H1 (cell line): ENCODE measurements at regions not wholly inside any gene's neighbourhood (a gene's known extent, or its start where the extent isn't known, plus 50 kb on each side); places are given as distances from the start of the nearest gene placed in this dataset.

Experiments
- ASH2L ChIP-seq: fragments of 200-600, 300-600 bp; sonication (generic); IDR thresholded peaks from one replicate; pipeline ENCODE4 v1.7.1; 2017; ENCODE audit warnings: low read length
- BACH1 ChIP-seq: IDR thresholded peaks from 2 replicates; pipeline ENCODE4 v1.6.1; 2012; ENCODE audit warnings: low read length, improper control_type of control experiment
- BCL11A ChIP-seq, 2 experiments: IDR thresholded peaks; one replicate each; pipeline ENCODE4 v1.6.1; 2011; ENCODE audit warnings: low read depth in 2 of 2, low read length in 2 of 2, mild to moderate bottlenecking in 2 of 2
- CHD7 ChIP-seq: fragments of 300-600 bp; sonication (generic); IDR thresholded peaks from 2 replicates; pipeline ENCODE4 v1.7.1; 2012; ENCODE audit warnings: low read length, moderate library complexity, mild to moderate bottlenecking, inconsistent platforms; ENCODE audit not compliant: insufficient replicate concordance
- CTBP2 ChIP-seq: IDR thresholded peaks from 2 replicates; pipeline ENCODE4 v1.7.0; 2011; ENCODE audit warnings: borderline replicate concordance, mild to moderate bottlenecking, moderate library complexity, mixed read lengths, low read length; ENCODE audit not compliant: insufficient read depth, insufficient read length
- GABPA ChIP-seq: IDR thresholded peaks from 2 replicates; pipeline ENCODE4 v1.6.1; 2011; ENCODE audit warnings: mild to moderate bottlenecking, low read length, moderate library complexity, borderline replicate concordance; ENCODE audit not compliant: insufficient read depth
- NANOG ChIP-seq: IDR thresholded peaks from 2 replicates; pipeline ENCODE4 v1.6.1; 2011; ENCODE audit warnings: low read length, low read depth, mild to moderate bottlenecking, inconsistent platforms; ENCODE audit not compliant: insufficient read depth, poor library complexity, severe bottlenecking
- POLR2A ChIP-seq, 2 experiments: IDR thresholded peaks; 1 replicate in 1 of 2; 2 replicates in 1 of 2; pipeline ENCODE4 v1.6.1; 2011; ENCODE audit warnings: low read depth in 2 of 2, low read length in 2 of 2, mild to moderate bottlenecking in 2 of 2; ENCODE audit errors: control extremely low read depth in 1 of 2
- RXRA ChIP-seq: IDR thresholded peaks from 2 replicates; pipeline ENCODE4 v1.6.1; 2011; ENCODE audit warnings: low read depth, mild to moderate bottlenecking, low read length, moderate library complexity; ENCODE audit not compliant: insufficient read depth
- SP1 ChIP-seq: IDR thresholded peaks from 2 replicates; pipeline ENCODE4 v1.6.1; 2011; ENCODE audit warnings: low read depth, low read length
- SP2 ChIP-seq: IDR thresholded peaks from 2 replicates; pipeline ENCODE4 v1.6.1; 2012; ENCODE audit warnings: mild to moderate bottlenecking, low read length, inconsistent platforms

DNA sequence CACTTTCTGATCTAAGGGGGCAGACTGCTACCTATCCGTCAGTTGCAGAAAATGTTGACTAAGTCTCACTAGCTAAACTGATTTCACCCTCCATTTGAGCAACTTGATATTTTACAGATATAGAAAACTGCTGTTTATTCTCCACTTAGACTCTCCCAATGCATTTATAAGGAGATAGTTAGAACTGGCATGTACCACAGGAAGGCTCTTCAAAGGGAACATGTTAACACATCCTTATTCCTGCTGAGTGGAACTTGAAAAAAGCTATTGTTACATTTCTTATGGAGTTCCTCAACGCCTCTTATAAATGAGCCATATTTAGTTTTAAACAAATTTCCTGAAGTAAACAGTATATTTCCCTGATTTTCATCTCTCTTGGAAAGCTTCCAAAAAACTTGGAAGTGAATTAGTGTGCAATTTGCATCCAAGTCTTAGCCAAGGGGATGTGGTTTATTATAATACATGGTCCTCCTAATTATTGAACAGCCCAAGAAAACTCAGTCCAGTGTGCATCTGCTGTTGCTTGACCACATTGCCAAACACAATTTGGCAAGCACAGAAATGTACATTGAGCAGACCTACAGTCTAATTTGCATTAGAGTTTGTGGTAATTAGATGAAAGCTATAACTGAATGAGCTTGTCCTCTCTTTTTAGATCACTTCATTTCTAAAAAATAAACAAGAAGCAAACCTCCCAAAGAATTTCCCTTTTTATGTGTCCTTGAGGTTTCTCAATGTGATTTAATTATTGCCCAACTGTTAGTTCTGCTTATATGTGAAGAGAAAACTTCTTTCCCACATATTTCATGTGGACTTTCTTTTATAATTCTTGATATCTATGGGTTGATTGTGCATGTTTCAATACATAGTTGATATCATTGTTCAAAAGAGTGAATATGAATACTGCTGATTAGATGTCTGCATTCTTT lies 72.6 kb upstream of the DPH6 start (continued):
- TF ChIP-seq GABPA (no peak), BCL11A (IDR thresholded peaks at IDR 0.05; ENCODE audit: low read depth in 2 of 2, low read length in 2 of 2) (no peak), NANOG (no peak), ASH2L (no peak), RXRA (no peak), BACH1 (no peak), SP2 (no peak), CTBP2 (no peak), CHD7 (no peak), POLR2A (IDR thresholded peaks at IDR 0.05; ENCODE audit: control extremely low read depth in 1 of 2, low read depth in 2 of 2, low read length in 2 of 2) (no peak), SP1 (no peak)
